Anterior cingulate cortex (tissue), 58 donors: ENCODE measurements at regions not wholly inside any gene's neighbourhood (a gene's known extent, or its start where the extent isn't known, plus 50 kb on each side); places are given as distances from the start of the nearest gene placed in this dataset.
"Not testable (repeated sequence)": the region's sequence is repeated elsewhere in the genome, so short reads cannot be mapped to it uniquely, and the experiment has no call there.

Source experiments
- DNase-seq, 58 donors: peaks; one replicate each; lab custom pipeline; 2025; lab: John Stamatoyannopoulos, UW

DNA sequence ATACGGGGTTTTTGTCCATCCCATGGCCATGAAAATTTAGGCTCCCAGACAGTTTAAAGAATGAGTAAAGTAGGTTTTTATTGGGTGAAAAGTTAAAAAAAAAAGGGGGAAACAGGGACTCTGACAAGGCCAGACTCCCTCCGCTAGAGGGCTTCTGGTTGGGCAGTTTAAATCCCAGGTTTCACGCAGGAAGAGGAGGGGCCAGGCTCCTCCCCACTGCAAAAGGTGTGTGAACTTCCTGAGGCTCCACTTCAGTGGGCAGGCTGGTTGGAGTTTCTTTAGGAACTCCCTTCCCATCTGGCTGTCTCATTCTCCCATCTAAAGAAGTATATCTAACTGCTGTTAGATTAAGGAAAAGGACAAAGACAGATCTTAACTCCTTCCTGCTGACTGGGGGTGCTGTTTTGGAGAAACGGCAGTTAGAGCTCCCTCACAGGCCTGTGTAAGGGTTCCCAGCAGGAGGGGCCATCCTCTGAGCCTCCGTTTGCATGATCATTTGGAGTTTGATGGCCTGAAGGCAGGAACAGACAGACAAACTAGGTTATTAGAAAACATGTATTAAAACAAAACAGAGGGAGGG is 1160.7 kb downstream of the CNTNAP5 start:
- DNase-seq, result no peak

- no peak for DNase-seq
Observed at GRCh38 chr2:125207431-125207830, 1182.3 kb downstream of the CNTNAP5 start.

GRCh38 chr2:125216321-125216720 is 1191.2 kb downstream of the CNTNAP5 start:
- no peak for DNase-seq

- DNase-seq, result no peak
Observed at GRCh38 chr2:125224188-125224587, 1199.1 kb downstream of the CNTNAP5 start.

DNA sequence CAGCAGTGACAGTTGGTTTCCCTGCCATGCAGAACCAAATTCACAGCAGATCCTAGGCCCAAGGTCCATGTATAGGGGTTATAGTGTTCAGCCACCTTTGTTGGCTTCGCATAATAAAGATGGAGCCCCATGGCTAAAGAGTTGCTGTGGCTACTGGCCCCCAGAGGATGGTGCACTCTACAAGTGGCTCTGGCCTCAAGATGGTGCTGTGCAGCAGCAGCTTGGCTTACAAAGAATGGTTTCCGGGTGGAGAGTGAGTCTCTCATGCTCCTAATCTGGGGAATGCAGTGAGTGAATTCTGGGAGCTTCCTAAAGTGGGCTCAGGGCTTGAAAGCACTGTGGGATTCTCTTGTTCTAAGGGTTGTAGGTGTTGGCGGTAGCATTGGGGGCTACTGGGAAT is 1199.7 kb downstream of the CNTNAP5 start:
- DNase-seq, result no peak

DNA sequence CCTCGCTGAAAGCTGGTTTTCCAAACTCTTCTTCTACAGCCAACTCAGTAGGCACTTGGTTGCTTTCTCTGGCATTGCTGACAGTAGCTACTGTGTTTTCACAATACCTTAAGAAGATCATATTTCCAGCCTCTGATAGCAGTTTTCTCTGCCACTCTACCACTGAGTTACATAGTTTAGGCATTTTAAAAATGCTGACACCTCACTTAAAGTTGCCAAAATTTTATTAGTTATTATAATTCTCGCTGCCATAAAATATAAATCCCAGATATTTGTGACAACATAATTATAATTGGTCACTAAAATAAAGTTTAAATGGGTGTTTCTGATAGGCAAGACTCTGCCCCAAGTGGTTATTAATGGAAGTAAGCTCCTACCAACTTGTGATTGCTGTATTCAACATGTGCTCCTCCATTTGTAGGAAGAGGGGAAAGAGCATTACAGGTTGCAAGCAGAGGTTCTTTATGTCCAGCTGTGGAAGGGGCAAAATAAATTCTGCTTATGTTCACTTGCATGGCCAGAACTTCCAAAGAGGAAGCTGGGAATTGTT is 1202.8 kb downstream of the CNTNAP5 start:
- DNase-seq, result no peak

GRCh38 chr2:125240870-125241269 is 1215.8 kb downstream of the CNTNAP5 start:
- DNase-seq, result no peak

DNA sequence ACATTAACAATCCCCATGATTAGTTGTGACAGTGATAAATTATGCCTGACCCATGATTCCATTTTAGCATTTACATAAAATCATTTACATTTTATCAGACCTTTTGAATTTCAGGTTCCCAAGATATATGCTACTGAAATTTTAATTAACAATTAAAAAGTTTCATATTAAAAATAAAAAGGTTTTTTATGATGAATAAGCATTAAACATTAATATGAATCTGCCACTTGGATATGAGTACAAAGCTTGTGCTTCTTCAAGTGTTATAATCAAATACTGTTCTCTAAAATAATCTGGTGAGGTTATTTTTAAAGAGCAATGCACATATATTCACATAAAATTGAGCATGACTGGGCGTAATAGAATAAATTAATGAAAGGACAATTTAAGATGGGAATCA is 1218.0 kb downstream of the CNTNAP5 start:
- DNase-seq, result no peak

- DNase-seq, result no peak
Observed at GRCh38 chr2:125254010-125254409, 1228.9 kb downstream of the CNTNAP5 start.

DNA sequence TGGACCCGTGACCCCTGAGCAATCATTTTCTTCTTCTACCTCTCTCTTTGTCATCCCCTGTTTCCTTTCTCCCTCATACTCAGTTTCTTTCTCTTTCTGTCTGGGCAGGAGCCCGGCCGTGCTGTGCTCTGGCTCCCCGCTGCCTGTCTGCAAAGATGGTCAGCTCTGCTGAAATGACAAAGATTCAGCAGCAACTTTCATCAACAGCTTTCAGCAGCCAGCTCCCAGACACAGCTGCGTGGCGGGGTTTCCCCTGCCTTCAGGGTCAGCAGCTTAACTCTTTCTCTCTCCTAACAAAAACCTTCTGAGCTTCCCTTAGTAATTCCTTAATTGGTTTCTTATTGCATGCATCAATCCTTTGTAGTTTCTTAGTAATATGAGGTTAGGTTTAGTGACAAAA is 1234.4 kb downstream of the CNTNAP5 start:
- no peak for DNase-seq

DNA sequence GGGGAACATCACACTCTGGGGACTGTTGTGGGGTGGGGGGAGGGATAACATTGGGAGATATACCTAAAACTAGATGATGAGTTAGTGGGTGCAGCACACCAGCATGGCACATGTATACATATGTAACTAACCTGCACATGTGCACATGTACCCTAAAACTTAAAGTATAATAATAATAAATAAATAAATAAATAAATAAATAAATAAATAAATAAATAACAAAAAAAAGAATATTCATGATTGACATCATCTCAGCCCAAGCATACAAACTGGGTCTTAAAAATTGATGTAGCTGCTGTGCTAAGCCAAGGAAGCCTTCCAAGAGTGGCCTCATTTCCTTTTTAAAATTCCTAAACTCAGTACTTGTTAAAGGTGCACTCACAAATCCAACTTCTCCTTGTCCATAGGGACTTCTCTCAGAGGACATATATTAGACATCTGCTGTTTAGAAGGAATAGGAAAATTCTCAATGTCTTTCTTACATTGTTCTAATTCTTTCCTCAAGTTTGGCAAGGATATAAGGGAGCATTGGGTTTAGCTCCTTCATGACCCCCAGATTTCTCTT is 1235.4 kb downstream of the CNTNAP5 start:
- DNase-seq, result not testable (repeated sequence)

GRCh38 chr2:125264453-125264852 is 1239.4 kb downstream of the CNTNAP5 start:
- DNase-seq, result no peak

DNA sequence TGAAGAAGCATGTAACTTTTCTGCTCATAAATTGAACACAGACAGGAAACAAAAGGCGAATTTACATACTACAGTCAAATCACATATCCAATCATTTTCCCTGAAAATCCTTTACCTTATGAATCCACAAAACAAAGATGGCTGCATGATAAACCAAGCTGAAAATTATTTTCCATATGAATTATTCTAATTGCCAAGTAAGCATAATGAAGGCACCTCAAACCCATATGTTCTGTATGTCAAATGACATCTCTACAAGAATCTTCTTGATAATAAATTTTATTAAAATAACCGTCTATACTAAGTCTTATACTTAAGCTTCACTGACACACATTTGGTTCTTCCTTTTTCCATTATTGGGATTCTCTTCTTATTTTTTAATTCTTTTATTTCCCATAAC is 1242.6 kb downstream of the CNTNAP5 start:
- DNase-seq, result no peak

DNA sequence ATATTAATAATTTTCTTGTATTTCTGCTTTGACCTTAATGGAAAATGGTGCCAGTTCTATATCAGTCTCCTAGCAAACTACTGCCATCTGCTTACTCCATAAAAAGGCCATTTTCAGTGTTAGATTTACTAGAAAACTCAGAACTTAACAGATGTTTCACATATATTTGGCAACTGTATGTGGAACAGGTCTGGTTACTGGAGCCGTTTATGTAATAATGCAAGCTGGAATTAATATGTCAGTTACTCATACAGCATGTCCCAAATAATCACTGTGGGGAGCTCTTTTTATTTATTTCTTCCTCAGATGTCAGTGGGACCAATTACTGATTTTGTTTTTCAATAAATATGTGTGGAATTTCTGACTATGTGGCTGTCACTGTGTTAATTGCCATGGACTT is 1247.6 kb downstream of the CNTNAP5 start:
- no peak for DNase-seq

DNA sequence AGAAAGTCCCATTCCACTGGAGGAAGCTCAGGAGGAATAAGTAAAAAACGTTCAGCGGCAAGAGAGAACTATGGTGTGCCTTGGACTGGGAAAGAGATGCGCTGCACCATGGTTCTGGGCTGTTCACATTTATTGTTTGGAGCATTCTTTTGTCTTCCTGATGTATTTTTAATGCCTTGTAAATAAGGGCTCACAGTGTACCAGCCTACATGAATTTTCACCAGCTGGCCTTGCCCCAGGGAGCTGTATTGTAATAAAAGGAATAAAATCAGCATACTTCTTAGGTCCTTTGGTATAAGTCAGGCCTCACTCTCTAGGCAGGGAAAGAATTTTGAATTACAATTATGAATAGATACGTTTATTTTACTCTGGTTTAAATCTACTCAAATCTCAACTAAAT is 1249.6 kb downstream of the CNTNAP5 start:
- no peak for DNase-seq

DNA sequence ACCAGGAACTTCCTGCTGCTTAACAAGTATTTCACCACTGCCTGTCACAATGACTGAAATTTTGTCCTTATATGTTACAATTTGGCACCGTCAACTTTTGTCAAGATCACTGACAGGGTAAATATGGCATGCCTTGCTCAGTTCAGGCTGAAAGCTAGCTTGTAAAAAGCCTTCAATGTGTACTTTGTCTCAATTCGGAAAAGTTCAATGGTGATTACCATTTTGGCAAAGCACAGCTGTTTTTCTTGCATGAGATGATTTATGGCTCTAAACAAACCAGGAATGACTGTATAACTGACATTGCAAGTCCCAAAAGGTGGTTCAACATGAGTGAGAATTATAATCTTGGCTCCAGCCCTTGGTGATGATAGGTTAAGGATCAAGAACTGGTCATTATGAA is 1255.2 kb downstream of the CNTNAP5 start:
- no peak for DNase-seq

GRCh38 chr2:125281242-125281641 is 1256.2 kb downstream of the CNTNAP5 start:
- no peak for DNase-seq

DNA sequence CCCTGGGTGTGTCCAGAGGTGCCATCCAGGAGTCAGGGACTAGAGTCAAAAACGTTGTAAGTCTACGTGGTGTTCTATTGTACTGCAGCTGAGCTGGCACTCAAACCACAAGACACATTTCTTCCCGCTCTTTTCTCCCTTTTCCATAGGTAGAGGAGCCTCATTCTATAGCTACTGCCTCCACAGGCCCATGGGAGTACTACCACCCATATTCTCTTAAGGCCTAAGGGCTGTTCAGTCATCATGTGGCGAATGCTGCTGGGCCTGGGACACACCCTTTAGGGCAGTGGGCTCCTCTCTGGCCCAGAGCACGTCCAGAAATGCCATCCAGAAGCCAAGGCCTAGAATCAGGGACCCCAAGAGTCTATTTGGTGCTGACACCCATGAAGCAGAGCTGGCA is 1271.7 kb downstream of the CNTNAP5 start:
- no peak for DNase-seq

- no peak for DNase-seq
Observed at GRCh38 chr2:125310657-125311364, 1285.7 kb downstream of the CNTNAP5 start.

GRCh38 chr2:125312342-125312741 is 1287.3 kb downstream of the CNTNAP5 start:
- no peak for DNase-seq

- peak in 2 of 58 donors; percentile 4 to 18 for DNase-seq
Observed at GRCh38 chr2:125313806-125314205, 1288.7 kb downstream of the CNTNAP5 start.

- no peak for DNase-seq
Observed at GRCh38 chr2:125318740-125319139, 1293.7 kb downstream of the CNTNAP5 start.
